ENCODE measurements at regions not wholly inside any gene's neighbourhood (a gene's known extent, or its start where the extent isn't known, plus 50 kb on each side); places are given as distances from the start of the nearest gene placed in this dataset.
"Not testable (repeated sequence)": the region's sequence is repeated elsewhere in the genome, so short reads cannot be mapped to it uniquely, and the experiment has no call there.

DNA sequence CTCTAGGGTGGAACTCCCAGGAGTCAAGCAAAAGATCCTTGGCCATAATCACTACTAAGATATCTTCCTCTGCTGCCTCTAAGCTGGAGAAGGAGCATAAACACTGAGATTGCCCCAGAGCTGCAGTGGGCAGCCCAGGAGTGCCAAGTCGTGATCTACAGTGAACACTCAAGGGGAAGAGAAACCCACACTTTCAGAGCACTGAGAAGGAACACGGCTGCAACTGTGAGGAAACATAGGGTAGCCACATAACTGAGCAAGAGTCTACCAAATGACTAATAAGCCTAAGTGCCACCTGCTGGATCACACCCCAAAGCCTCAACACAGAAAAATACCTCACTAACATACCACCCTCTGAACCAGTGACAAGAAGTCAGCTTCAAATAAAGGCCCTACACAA is 79.6 kb upstream of the RAB12 start:
- intact Hi-C loops (cut with micrococcal nuclease), result no loop called here
- no peaks in the 10 kb centered on the region for H3K4me1 Mint-ChIP-seq (ENCODE audit: insufficient read depth, unreplicated experiment)
- TF ChIP-seq, protein P1, sequence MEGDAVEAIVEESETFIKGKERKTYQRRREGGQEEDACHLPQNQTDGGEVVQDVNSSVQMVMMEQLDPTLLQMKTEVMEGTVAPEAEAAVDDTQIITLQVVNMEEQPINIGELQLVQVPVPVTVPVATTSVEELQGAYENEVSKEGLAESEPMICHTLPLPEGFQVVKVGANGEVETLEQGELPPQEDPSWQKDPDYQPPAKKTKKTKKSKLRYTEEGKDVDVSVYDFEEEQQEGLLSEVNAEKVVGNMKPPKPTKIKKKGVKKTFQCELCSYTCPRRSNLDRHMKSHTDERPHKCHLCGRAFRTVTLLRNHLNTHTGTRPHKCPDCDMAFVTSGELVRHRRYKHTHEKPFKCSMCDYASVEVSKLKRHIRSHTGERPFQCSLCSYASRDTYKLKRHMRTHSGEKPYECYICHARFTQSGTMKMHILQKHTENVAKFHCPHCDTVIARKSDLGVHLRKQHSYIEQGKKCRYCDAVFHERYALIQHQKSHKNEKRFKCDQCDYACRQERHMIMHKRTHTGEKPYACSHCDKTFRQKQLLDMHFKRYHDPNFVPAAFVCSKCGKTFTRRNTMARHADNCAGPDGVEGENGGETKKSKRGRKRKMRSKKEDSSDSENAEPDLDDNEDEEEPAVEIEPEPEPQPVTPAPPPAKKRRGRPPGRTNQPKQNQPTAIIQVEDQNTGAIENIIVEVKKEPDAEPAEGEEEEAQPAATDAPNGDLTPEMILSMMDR (IDR thresholded peaks at IDR 0.05; ENCODE audit: unreplicated experiment), result no peak
- no TSS peak for BruUV-seq (replicated peaks)
- no peak overlapping the region for H3K4me3 Mint-ChIP-seq (ENCODE audit: unreplicated experiment)
- peaks cover 26% of the 10 kb centered on the region for H3K9me3 Mint-ChIP-seq (ENCODE audit: unreplicated experiment)
- no peak for DNase-seq (ENCODE audit: unreplicated experiment)
- peaks cover 31% of the 10 kb centered on the region for H3K27me3 Mint-ChIP-seq (ENCODE audit: insufficient read depth, unreplicated experiment)
- no peak overlapping the region for H3K27ac Mint-ChIP-seq (ENCODE audit: low read depth, unreplicated experiment)
- POLR2A ChIA-PET, result interaction anchor here (0.7 kb wide), 1 partner anchor 34 kb away, joined by 3 read pairs; no protein-coding TSS in a partner anchor
- CTCF ChIA-PET, result no interaction called here
- H3K36me3 Mint-ChIP-seq (ENCODE audit: insufficient read depth, unreplicated experiment), result peaks cover 6% of the 10 kb centered on the region

- BruUV-seq (replicated peaks); DNase-seq (ENCODE audit: unreplicated experiment): not testable (repeated sequence)
Measured at GRCh38 chr18:8531084-8531483, 78.2 kb upstream of the RAB12 start.

DNA sequence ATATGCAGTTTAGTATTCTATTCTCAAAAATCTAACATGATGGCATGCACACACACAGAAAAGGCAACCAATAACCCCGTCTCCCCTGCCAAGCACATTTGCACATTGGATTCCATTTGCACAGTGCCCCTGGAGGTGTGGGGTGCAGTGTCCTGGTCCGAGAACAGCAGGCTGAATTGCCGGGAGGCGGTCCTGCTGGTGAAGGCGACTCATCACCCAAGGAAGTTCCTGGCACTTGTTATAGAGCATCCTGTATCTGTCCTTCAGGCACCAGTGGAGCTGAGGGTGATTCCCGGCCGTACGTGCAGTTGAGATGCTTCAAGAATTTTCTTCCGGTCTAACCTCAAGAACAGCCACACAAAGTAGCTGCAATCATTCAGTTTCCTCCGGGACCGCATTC is 73.0 kb upstream of the RAB12 start:
- no peak for DNase-seq (ENCODE audit: unreplicated experiment)
- intact Hi-C loops (cut with micrococcal nuclease), result no loop called here
- Mint-ChIP-seq H3K27ac (ENCODE audit: low read depth, unreplicated experiment) (no peak overlapping the region), H3K27me3 (ENCODE audit: insufficient read depth, unreplicated experiment) (peaks cover 11% of the 10 kb centered on the region), H3K36me3 (ENCODE audit: insufficient read depth, unreplicated experiment) (no peaks in the 10 kb centered on the region), H3K9me3 (ENCODE audit: unreplicated experiment) (peaks cover 13% of the 10 kb centered on the region), H3K4me1 (ENCODE audit: insufficient read depth, unreplicated experiment) (no peaks in the 10 kb centered on the region), H3K4me3 (ENCODE audit: unreplicated experiment) (no peak overlapping the region)
- CTCF ChIA-PET, result interaction anchor here (0.6 to 0.7 kb wide), 2 partner anchors 55 to 67 kb away, joined by 3 to 4 read pairs; no protein-coding TSS in a partner anchor
- BruUV-seq (replicated peaks), result no TSS peak
- POLR2A ChIA-PET, result interaction anchor here (0.6 kb wide), 1 partner anchor 17 kb away, joined by 3 read pairs; no protein-coding TSS in a partner anchor
- TF ChIP-seq, protein P1 (IDR thresholded peaks at IDR 0.05; ENCODE audit: unreplicated experiment), result no peak

More at GRCh38 chr18:8531084-8531483, 78.2 kb upstream of the RAB12 start:
- H3K27me3 Mint-ChIP-seq (ENCODE audit: insufficient read depth, unreplicated experiment), result peaks cover 16% of the 10 kb centered on the region
- H3K4me1 Mint-ChIP-seq (ENCODE audit: insufficient read depth, unreplicated experiment); CTCF ChIA-PET; H3K27ac Mint-ChIP-seq (ENCODE audit: low read depth, unreplicated experiment); intact Hi-C loops (cut with micrococcal nuclease); POLR2A ChIA-PET; H3K4me3 Mint-ChIP-seq (ENCODE audit: unreplicated experiment); H3K36me3 Mint-ChIP-seq (ENCODE audit: insufficient read depth, unreplicated experiment): not testable (repeated sequence)
- H3K9me3 Mint-ChIP-seq (ENCODE audit: unreplicated experiment), result peaks cover 26% of the 10 kb centered on the region

GRCh38 chr18:8536922-8537321 is 72.3 kb upstream of the RAB12 start:
- no peak for DNase-seq (ENCODE audit: unreplicated experiment)
- no TSS peak for BruUV-seq (replicated peaks)
- intact Hi-C loops (cut with micrococcal nuclease), result no loop called here
- POLR2A ChIA-PET, result interaction anchor here (0.6 kb wide), 1 partner anchor 16 kb away, joined by 3 read pairs; no protein-coding TSS in a partner anchor
- Mint-ChIP-seq H3K27me3 (ENCODE audit: insufficient read depth, unreplicated experiment) (peaks cover 7% of the 10 kb centered on the region), H3K27ac (ENCODE audit: low read depth, unreplicated experiment) (no peak overlapping the region), H3K36me3 (ENCODE audit: insufficient read depth, unreplicated experiment) (no peaks in the 10 kb centered on the region), H3K9me3 (ENCODE audit: unreplicated experiment) (peaks cover 6% of the 10 kb centered on the region), H3K4me3 (ENCODE audit: unreplicated experiment) (no peak overlapping the region), H3K4me1 (ENCODE audit: insufficient read depth, unreplicated experiment) (no peaks in the 10 kb centered on the region)
- TF ChIP-seq, protein P1 (IDR thresholded peaks at IDR 0.05; ENCODE audit: unreplicated experiment), result no peak
- CTCF ChIA-PET, result no interaction called here

- no peak overlapping the region for H3K27ac Mint-ChIP-seq (ENCODE audit: low read depth, unreplicated experiment)
- intact Hi-C loops (cut with micrococcal nuclease), result no loop called here
- no peak overlapping the region for H3K4me3 Mint-ChIP-seq (ENCODE audit: unreplicated experiment)
- ChIA-PET POLR2A (no interaction called here), CTCF (no interaction called here)
- DNase-seq (ENCODE audit: unreplicated experiment), result no peak
- no peaks in the 10 kb centered on the region for H3K4me1 Mint-ChIP-seq (ENCODE audit: insufficient read depth, unreplicated experiment)
- TF ChIP-seq, protein P1 (IDR thresholded peaks at IDR 0.05; ENCODE audit: unreplicated experiment), result no peak
- peaks cover 2% of the 10 kb centered on the region for H3K27me3 Mint-ChIP-seq (ENCODE audit: insufficient read depth, unreplicated experiment)
- peaks cover 1% of the 10 kb centered on the region for H3K9me3 Mint-ChIP-seq (ENCODE audit: unreplicated experiment)
- BruUV-seq (replicated peaks), result no TSS peak
- no peaks in the 10 kb centered on the region for H3K36me3 Mint-ChIP-seq (ENCODE audit: insufficient read depth, unreplicated experiment)
Measured at GRCh38 chr18:8537400-8537799, 71.8 kb upstream of the RAB12 start.

Measured in MCF 10A (cell line).